GM20431 (cell line): ENCODE measurements at regions not wholly inside any gene's neighbourhood (a gene's known extent, or its start where the extent isn't known, plus 50 kb on each side); places are given as distances from the start of the nearest gene placed in this dataset.
"Not testable (repeated sequence)": the region's sequence is repeated elsewhere in the genome, so short reads cannot be mapped to it uniquely, and the experiment has no call there.

ENCODE experiments used
- in situ Hi-C: fragments of 300-500 bp; cut with MseI, MboI; formaldehyde crosslinking; loops from one replicate; pipeline ENCODE4 v1.15.0; 2020; ENCODE audit warnings: low sequenced_read_pairs; ENCODE audit not compliant: unreplicated experiment

DNA sequence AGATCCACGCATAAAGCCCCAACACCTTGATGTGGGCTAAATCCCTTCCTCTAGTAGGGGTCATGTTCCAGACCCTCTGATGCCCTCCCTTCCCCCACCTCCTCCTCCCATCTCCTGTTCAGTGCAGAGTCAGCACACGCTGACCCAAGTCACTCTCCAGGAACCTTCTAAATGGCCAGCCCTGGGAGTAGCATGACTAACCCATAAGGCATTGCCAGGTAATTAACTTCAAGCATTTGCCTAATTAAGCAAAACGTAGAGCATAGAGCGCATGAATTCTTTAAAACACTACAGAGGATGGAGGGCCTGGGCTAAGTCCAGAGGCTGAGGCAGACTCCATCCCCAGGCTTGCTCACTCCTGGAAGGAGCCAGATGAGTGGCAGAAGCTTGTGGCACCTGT is 276.3 kb upstream of the MSX2 start:
- in situ Hi-C loops: no loop called here

- in situ Hi-C loops: no loop called here
These were observed 275.7 kb upstream of the MSX2 start for GRCh38 chr5:174448662-174449061.

GRCh38 chr5:174453690-174454089 is 270.7 kb upstream of the MSX2 start:
- in situ Hi-C loops: no loop called here

DNA sequence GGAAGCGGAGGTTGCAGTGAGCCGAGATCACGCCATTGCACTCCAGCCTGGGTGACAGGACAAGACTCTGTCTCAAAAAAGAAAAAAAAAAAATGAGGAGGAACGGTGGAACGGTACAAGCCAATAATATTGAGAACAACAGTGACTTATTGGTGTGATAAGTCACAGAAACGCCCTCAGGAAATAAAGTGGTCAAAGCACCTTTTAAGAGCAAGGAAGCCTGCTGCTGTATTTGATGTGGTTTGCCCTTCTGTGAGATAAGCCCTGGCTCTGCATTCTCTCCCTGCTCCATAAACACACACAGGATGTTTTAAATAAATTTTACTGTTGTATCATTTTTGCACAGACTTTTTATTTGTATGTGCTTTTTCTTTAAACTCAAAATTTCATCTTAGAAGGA is 269.9 kb upstream of the MSX2 start:
- in situ Hi-C loops: no loop called here

DNA sequence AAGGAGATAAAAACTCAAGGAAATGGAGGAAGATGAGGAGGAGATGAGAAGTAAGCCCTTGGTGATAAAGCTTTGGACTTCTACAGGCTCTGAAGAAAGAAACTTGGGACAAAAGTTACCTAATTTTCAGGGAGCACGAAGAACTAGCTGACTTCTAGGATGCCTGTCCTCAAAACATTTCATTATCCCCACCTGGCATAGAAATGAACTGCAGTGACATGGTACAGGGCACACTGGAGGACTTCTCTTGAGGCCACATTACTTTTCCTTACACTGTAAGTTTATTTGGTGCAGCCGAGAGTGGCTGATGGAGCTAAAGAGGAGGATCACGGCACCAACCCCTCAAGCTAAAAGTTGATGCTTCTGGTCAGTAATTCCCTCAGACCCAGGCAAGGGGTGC is 269.5 kb upstream of the MSX2 start:
- in situ Hi-C loops: no loop called here

DNA sequence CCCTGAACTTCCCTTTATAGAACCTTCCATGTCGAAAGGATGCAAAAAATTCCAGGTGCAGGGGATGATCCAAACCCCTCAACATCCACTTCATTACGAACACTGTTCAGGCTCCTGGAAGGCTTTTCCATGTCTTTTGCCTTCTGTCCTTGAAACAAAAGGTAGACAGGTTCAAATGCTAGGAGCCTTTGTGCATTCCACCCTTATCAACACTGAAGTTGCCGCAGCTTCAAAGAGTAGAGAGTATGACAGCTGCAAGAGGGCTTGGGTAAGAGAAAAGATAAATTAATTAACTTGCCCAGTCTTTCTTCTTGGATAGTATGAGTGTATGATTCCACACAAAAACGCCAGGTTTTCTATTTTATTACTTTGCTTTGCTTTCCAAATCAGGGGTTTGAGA is 269.1 kb upstream of the MSX2 start:
- in situ Hi-C loops: no loop called here

- in situ Hi-C loops: no loop called here
These were observed 267.2 kb upstream of the MSX2 start for GRCh38 chr5:174457141-174457678.

GRCh38 chr5:174459071-174459702 is 265.2 kb upstream of the MSX2 start:
- in situ Hi-C loops: no loop called here

GRCh38 chr5:174459832-174460448 is 264.4 kb upstream of the MSX2 start:
- in situ Hi-C loops: no loop called here

DNA sequence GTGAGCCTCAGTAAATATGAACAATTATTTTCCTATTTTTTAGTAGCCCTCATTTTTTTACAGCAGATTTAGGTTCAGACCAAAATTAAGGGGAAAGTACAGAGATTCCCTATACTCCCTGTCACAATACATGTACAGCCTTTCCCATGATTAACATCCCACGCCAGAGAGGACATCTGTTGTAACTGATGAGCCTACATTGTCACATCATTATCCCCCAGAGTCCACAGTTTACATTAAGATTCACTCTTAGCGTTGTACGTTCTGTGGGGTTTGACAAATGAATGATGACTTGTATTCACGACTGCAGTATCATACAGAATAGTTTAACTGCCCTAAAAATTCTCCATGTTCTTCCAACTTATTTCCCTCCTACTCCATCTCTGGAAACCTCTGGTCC is 262.3 kb upstream of the MSX2 start:
- in situ Hi-C loops: no loop called here

- in situ Hi-C loops: no loop called here
These were observed 259.7 kb upstream of the MSX2 start for GRCh38 chr5:174464504-174465165.

DNA sequence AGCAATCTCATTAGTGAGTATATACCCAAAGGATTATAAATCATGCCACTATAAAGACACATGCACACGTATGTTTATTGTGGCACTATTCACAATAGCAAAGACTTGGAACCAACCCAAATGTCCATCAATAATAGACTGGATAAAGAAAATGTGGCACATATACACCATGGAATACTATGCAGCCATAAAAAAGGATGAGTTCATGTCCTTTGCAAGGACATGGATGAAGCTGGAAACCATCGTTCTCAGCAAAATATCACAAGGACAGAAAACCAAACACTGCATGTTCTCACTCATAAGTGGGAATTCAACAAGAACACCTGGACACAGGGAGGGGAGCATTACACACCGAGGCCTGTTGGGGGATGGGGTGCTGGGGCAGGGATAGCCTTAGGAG is 252.9 kb upstream of the MSX2 start:
- in situ Hi-C loops: not testable (repeated sequence)

- in situ Hi-C loops: no loop called here
These were observed 251.4 kb upstream of the MSX2 start for GRCh38 chr5:174472956-174473355.

GRCh38 chr5:174476001-174476400 is 248.4 kb upstream of the MSX2 start:
- in situ Hi-C loops: not testable (repeated sequence)

GRCh38 chr5:174479325-174479724 is 245.1 kb upstream of the MSX2 start:
- in situ Hi-C loops: no loop called here

DNA sequence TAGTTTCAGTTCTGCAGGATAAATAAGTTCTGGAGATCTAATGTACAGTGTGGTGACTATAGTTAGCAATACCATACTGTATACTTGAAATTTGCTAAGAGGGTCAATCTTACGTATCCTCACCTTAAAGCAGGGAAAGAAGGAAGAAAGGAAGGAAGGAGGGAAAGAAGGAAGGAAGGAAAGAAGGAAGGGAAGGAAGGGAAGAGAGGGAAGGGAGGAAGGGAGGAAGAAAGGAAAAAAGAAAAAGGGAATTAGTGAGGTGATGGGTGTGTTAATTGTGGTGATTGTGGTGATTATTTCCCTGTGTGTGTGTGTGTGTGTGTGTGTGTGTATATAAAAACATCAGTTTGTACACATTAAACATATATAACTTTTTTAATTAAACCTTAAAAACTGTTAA is 242.6 kb upstream of the MSX2 start:
- in situ Hi-C loops: no loop called here

GRCh38 chr5:174482607-174483024 is 241.8 kb upstream of the MSX2 start:
- in situ Hi-C loops: no loop called here

DNA sequence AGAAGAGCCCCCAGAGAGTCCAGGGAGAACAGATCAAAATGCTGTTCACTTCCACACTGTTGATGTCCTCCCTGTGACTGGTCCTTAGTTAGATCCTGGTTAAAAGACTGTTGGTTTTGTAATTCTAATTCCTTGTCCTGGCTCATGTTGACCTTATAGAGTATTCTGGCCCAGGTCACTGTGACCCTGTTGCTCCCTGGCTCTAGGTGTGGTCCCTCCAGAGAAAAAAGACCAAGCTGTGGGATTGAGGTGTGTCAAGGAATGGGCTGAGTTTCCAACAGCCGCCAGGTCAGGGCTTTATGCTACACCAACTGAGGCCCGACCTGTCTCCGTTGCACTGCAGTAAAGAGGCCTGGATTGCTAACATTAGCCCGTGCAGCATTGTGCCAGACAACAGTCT is 241.0 kb upstream of the MSX2 start:
- in situ Hi-C loops: no loop called here

DNA sequence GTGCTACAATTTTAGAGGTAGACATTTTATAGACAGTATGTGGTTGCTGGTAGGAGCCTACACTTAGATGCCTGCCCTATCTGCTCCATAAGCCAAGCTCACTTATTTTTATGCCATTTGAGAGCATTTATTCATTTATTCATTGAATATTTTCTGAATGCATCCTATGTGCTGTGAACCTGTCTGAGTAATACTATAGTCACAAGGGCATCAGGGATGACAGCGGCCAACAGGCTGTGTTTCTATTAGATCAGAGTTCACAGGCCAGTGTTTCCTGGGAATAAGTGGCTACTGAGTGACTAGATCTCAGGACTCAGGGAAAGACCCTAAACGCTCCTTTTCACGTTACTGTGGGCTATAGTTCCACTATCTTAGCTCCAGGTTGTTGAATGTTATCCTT is 235.2 kb upstream of the MSX2 start:
- in situ Hi-C loops: no loop called here

DNA sequence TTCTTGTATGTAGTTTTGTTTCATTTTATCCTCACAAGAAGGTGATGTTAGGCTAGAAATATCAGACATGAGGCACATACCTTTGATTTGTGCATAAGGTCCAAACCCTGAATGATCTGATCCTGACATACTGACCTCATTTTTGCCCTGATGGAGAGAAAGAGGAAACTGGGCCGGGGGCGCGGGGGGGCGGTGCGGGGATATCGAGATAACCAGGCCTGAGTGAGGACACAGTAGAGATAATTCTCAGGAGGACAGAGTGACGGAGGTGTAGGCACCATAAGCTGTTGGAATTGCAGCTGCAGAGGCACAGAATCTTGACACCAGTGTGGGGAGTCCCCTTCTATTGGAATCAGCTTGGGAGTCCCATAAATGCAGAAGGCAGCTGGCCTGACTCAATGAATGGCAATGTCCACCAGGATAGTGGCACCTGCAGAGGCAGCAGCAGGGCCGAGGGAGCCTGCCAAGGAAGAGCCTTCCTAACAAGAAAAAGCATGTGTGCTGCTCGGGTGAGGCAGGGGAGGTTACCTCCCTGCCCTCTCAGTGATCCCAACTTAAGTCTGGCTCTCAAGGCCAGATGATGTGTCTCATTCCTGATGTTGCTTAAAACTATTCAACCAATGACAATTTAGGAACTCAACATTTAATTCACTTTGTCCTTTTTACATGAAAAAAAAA is 234.3 kb upstream of the MSX2 start:
- in situ Hi-C loops: no loop called here

DNA sequence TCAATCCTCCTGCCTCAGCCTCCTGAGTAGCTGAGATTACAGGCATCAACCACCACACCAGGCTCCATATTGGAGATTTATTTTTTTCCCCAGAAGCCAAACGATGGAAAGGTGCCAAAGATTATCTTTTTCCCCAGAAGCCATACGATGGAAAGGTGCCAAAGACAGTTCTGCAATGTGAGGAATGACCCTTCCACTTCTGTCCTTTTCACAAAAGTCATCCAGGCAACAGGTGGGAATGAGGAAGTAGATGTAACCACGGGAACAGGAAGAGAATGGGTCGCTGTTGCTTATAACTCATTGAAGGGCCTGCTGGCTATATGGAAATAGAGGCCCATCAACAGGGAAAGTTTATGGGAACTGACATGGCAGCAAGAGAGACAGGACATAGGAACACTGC is 233.7 kb upstream of the MSX2 start:
- in situ Hi-C loops: no loop called here
